C4-2B (cell line): ENCODE measurements at regions not wholly inside any gene's neighbourhood (a gene's known extent, or its start where the extent isn't known, plus 50 kb on each side); places are given as distances from the start of the nearest gene placed in this dataset.

ENCODE experiments used
- H3K27ac ChIP-seq: fragments of 450-650 bp; 2 replicates; pipeline ENCODE4 v1.5.1; 2017
- CTCF ChIP-seq: fragments of 450-650 bp; conservative IDR thresholded peaks from 2 replicates; pipeline ENCODE4 v1.5.1; 2017; ENCODE audit warnings: mild to moderate bottlenecking
- ZFX ChIP-seq: fragments of 450-650 bp; IDR thresholded peaks from 2 replicates; pipeline ENCODE4 v1.6.1; 2017

DNA sequence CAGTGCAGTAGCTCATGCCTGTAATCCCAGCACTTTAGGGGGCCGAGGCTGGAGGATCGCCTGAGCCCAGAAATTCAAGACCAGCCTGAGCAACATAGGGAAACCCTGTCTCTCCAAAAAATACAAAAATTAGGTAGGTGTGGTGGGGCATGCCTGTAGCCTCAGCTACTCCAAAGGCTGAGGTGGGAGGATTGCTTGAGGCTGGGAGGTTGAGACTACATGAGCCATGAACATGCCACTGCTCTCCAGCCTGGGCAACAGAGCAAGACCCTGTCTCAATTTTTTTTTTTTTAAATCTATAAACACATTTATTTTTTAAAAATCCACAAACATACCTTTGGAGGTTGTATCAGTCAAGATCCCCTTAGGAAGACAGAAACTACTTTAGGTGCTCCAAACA lies 326.3 kb downstream of the EPHA4 start:
- TF ChIP-seq CTCF: no peak
- TF ChIP-seq ZFX: no peak
- no peak overlapping the region for H3K27ac ChIP-seq

GRCh38 chr2:221254299-221254698 lies 317.8 kb downstream of the EPHA4 start:
- no peak overlapping the region for H3K27ac ChIP-seq
- TF ChIP-seq CTCF (no peak), ZFX (no peak)

GRCh38 chr2:221255862-221256261 lies 316.2 kb downstream of the EPHA4 start:
- TF ChIP-seq ZFX (no peak), CTCF (no peak)
- H3K27ac ChIP-seq: no peak overlapping the region

- H3K27ac ChIP-seq: no peak overlapping the region
- TF ChIP-seq CTCF (no peak), ZFX (no peak)
These were observed 313.6 kb downstream of the EPHA4 start for GRCh38 chr2:221258464-221258863.

DNA sequence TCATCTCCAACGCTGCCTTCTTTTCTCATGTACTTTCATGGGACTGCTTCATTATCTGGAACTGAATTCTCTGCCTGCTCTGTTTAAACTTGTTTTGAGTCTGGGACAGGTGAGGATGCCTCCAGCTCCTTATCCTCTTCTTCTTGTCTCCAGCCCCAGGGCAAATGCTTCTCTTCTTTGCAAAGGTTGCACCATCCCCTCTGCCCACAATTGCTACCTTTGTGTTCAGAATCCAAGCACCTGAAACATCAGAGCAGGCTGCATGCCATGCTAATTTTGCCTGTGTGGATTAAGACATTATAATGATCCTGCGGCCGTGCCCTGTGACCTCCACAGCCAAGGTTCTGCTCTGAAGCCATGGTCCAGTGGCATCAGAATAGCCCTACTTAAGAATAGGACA lies 309.5 kb downstream of the EPHA4 start:
- H3K27ac ChIP-seq: no peak overlapping the region
- TF ChIP-seq ZFX (no peak), CTCF (no peak)

DNA sequence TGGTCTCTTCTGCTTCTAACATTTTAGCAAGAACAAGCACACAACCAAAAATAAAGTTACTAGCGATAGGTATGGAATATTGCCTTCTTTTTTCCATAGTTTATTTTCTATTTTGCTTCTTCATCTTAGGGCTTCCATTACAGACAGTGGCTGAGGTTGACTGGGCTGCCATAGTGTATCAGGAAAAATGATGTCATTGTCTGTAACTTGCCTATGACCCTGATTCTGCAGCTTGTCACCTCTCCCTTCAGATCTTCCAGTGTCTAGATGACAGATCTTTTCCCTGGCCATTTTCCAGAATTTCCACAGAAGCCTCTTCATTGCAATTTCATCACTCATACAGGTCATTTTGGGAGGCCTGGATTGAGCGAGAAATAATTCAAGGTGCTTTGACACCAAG lies 308.5 kb downstream of the EPHA4 start:
- TF ChIP-seq ZFX (no peak), CTCF (no peak)
- no peak overlapping the region for H3K27ac ChIP-seq

DNA sequence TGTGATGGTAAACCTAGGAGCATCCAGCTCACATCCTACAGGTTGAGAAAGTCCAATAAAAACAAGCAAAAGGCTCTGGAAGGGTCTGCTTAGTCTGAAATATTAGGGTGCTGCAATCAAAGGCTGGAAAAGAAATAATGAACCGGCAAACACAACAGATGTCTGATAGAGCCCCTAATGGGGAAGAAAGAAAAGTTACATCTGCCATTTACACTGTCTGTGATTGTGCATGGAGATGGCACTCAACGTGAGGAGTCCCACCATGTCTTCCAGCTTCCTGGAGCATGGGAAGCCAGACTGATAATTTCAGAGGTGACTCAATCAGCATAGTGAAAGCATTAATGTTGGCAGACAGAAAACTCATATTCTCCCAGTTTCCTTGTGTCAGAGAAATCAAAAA lies 307.8 kb downstream of the EPHA4 start:
- TF ChIP-seq ZFX: no peak
- 0 out of 2 replicates have a peak, but pooled peaks have one; percentile 10 for TF ChIP-seq CTCF

More for the DNA sequence above, 307.8 kb downstream of the EPHA4 start:
- no peak overlapping the region for H3K27ac ChIP-seq
